Loucy (cell line): ENCODE measurements at regions not wholly inside any gene's neighbourhood (a gene's known extent, or its start where the extent isn't known, plus 50 kb on each side); places are given as distances from the start of the nearest gene placed in this dataset.

Experiments used
- H2AFZ ChIP-seq: fragments of 200-600 bp; sonication (generic); 2 replicates; pipeline ENCODE4 v1.6.0; 2016; ENCODE audit warnings: antibody characterized with exemption, mild to moderate bottlenecking, low read length, moderate library complexity
- H3F3A ChIP-seq: fragments of 200-600 bp; 2 replicates; pipeline ENCODE4 v1.6.0; 2016; ENCODE audit warnings: antibody characterized with exemption, low read depth, mild to moderate bottlenecking
- H3K27me3 ChIP-seq: fragments of 200-600 bp; sonication (generic); 2 replicates; pipeline ENCODE4 v1.6.1; 2014; ENCODE audit warnings: low read length, mild to moderate bottlenecking; ENCODE audit not compliant: insufficient read depth, poor library complexity, severe bottlenecking
- H3K36me3 ChIP-seq: fragments of 200-600 bp; sonication (generic); 2 replicates; pipeline ENCODE4 v1.6.1; 2016; ENCODE audit warnings: low read length; ENCODE audit not compliant: insufficient read depth
- H3K4me1 ChIP-seq: fragments of 200-600 bp; sonication (generic); 2 replicates; pipeline ENCODE4 v1.5.1; 2014; ENCODE audit warnings: low read length, mild to moderate bottlenecking; ENCODE audit not compliant: insufficient read depth, poor library complexity, severe bottlenecking
- H3K4me2 ChIP-seq: fragments of 200-600 bp; sonication (generic); 2 replicates; pipeline ENCODE4 v1.6.0; 2014; ENCODE audit warnings: antibody characterized with exemption, low read length, low read depth, mild to moderate bottlenecking; ENCODE audit not compliant: poor library complexity, severe bottlenecking
- H3K4me3 ChIP-seq: fragments of 200-600 bp; sonication (generic); 2 replicates; pipeline ENCODE4 v1.5.1; 2014; ENCODE audit warnings: low read length, mild to moderate bottlenecking, mixed read lengths; ENCODE audit not compliant: poor library complexity, severe bottlenecking
- H3K79me2 ChIP-seq: fragments of 200-600 bp; sonication (generic); 2 replicates; pipeline ENCODE4 v1.6.1; 2014; ENCODE audit warnings: low read length; ENCODE audit not compliant: insufficient read depth
- H3K9ac ChIP-seq: fragments of 200-600 bp; sonication (generic); 2 replicates; pipeline ENCODE4 v1.6.0; 2014; ENCODE audit warnings: mild to moderate bottlenecking, low read depth, low read length, moderate library complexity; ENCODE audit not compliant: poor library complexity, severe bottlenecking
- H3K9me2 ChIP-seq: fragments of 200-600 bp; sonication (generic); replicated peaks from 2 replicates; pipeline ENCODE4 v1.6.1; 2016; ENCODE audit warnings: low read depth, low read length, mixed read lengths
- H3K9me3 ChIP-seq: fragments of 200-600 bp; sonication (generic); 2 replicates; pipeline ENCODE4 v1.6.1; 2014; ENCODE audit warnings: mild to moderate bottlenecking, antibody characterized with exemption, low read length, low read depth; ENCODE audit not compliant: insufficient read depth
- H4K20me1 ChIP-seq: fragments of 200-600 bp; sonication (generic); 2 replicates; pipeline ENCODE4 v1.6.0; 2014; ENCODE audit warnings: antibody characterized with exemption, low read length, mild to moderate bottlenecking; ENCODE audit not compliant: insufficient read depth, poor library complexity, severe bottlenecking
- EZH2phosphoT487 ChIP-seq: fragments of 200-600 bp; IDR thresholded peaks from 2 replicates; pipeline ENCODE4 v1.6.1; 2018; ENCODE audit warnings: antibody characterized with exemption, mild to moderate bottlenecking, moderate library complexity, borderline replicate concordance
- TF ChIP-seq, protein P1 (sequence below): fragments of 200-600 bp; sonication (generic); conservative IDR thresholded peaks from 2 replicates; pipeline ENCODE4 v1.5.1; 2014; ENCODE audit warnings: mild to moderate bottlenecking, antibody characterized with exemption, low read length

- Histone ChIP-seq H4K20me1 (no peaks in the 10 kb centered on the region), H3F3A (no peaks in the 10 kb centered on the region), H3K79me2 (no peaks in the 10 kb centered on the region), H3K9me3 (peaks cover 6% of the 10 kb centered on the region; the same call in 1 of the 2 replicates), H3K36me3 (no peaks in the 10 kb centered on the region), H3K4me2 (no peak overlapping the region), H2AFZ (no peak overlapping the region), H3K4me1 (no peaks in the 10 kb centered on the region), H3K27me3 (no peaks in the 10 kb centered on the region), H3K9ac (no peak overlapping the region), H3K4me3 (no peak overlapping the region), H3K9me2 (no peaks in the 10 kb centered on the region)
- TF ChIP-seq EZH2phosphoT487 = no peak
- TF ChIP-seq, protein P1, sequence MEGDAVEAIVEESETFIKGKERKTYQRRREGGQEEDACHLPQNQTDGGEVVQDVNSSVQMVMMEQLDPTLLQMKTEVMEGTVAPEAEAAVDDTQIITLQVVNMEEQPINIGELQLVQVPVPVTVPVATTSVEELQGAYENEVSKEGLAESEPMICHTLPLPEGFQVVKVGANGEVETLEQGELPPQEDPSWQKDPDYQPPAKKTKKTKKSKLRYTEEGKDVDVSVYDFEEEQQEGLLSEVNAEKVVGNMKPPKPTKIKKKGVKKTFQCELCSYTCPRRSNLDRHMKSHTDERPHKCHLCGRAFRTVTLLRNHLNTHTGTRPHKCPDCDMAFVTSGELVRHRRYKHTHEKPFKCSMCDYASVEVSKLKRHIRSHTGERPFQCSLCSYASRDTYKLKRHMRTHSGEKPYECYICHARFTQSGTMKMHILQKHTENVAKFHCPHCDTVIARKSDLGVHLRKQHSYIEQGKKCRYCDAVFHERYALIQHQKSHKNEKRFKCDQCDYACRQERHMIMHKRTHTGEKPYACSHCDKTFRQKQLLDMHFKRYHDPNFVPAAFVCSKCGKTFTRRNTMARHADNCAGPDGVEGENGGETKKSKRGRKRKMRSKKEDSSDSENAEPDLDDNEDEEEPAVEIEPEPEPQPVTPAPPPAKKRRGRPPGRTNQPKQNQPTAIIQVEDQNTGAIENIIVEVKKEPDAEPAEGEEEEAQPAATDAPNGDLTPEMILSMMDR = no peak
Measured at GRCh38 chr2:2938481-2938880, 439.1 kb downstream of the EIPR1 start.

DNA sequence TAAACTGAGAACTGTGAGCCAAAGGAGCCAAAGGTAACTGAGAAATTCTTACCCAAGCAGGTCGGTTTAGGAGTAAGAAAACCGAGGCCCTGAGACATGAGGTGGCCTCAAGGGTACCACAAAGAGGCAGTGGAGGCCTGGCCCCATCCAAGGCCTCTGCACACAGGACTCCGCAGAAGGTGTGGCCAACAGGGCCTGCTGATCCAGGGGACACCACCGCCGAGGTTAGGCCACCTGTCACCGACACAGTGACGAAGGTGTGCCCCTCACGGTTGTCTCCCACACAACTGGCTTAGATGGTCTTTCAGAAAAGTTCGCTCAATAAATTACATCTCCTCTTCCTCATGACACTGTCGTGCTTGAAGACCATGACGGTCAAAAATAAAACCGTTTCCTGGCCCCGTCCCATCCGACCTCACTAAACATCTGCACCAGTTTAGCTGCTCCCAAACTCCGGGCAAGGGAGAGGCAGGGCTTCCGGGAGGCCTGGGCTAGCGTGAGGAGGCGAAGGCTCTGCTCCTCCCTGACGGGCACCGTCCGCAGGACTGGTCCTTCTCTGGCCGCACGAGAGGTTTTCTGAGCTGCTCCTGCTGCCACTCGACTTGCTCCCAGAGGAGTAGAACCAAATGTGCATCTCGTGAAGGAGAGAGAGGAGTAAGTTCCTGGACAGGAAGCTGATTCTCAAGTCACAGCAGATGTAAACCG lies 442.0 kb downstream of the EIPR1 start:
- H3K9me2 ChIP-seq = no peaks in the 10 kb centered on the region
- H3K4me2 ChIP-seq = no peak overlapping the region
- H4K20me1 ChIP-seq = no peaks in the 10 kb centered on the region
- H3K36me3 ChIP-seq = no peaks in the 10 kb centered on the region
- no peaks in the 10 kb centered on the region for H3K27me3 ChIP-seq
- H3K79me2 ChIP-seq = no peaks in the 10 kb centered on the region
- H3K9me3 ChIP-seq = peaks cover 3% of the 10 kb centered on the region; the same call in 1 of the 2 replicates
- TF ChIP-seq EZH2phosphoT487 = no peak
- TF ChIP-seq, protein P1 = no peak
- H3K9ac ChIP-seq = no peak overlapping the region
- H3F3A ChIP-seq = no peaks in the 10 kb centered on the region
- H2AFZ ChIP-seq = no peak overlapping the region
- H3K4me1 ChIP-seq = no peaks in the 10 kb centered on the region
- H3K4me3 ChIP-seq = no peak overlapping the region

DNA sequence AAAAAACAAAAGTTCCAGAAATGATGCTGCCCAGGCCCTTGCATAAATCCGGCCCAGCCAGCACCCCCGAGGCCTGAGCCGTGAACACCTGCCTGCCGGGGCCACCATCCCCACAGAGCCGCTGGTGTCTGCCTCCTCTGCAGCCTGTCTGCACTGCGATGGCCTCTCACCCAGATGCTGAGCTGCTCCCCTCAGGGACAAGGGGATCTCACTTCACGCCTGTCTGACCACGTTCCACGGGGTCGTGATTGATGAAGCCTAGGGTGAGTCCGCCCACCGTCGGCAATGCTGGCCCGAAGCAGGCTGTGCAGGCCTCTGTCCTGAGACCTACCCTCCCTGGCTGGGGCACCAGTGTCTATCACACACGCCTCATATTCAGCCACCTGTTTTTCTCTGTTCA lies 444.2 kb downstream of the EIPR1 start:
- Histone ChIP-seq H3K9me2 (no peaks in the 10 kb centered on the region), H3K4me1 (no peaks in the 10 kb centered on the region), H3K4me3 (no peak overlapping the region), H3K9me3 (peaks cover 3% of the 10 kb centered on the region; the same call in 1 of the 2 replicates), H3K36me3 (no peaks in the 10 kb centered on the region), H3K27me3 (no peaks in the 10 kb centered on the region), H3K9ac (no peak overlapping the region), H4K20me1 (no peaks in the 10 kb centered on the region), H2AFZ (no peak overlapping the region), H3K4me2 (no peak overlapping the region), H3F3A (no peaks in the 10 kb centered on the region), H3K79me2 (no peaks in the 10 kb centered on the region)
- TF ChIP-seq, protein P1 = no peak
- TF ChIP-seq EZH2phosphoT487 = no peak
